ENCODE measurements at regions not wholly inside any gene's neighbourhood (a gene's known extent, or its start where the extent isn't known, plus 50 kb on each side); places are given as distances from the start of the nearest gene placed in this dataset.

- H3K4me2 ChIP-seq (ENCODE audit: low read depth, low read length, poor library complexity, severe bottlenecking): no peak overlapping the region
- H3K9ac ChIP-seq (ENCODE audit: low read depth, low read length, poor library complexity, severe bottlenecking): no peak overlapping the region
- no peaks in the 10 kb centered on the region for H4K20me1 ChIP-seq (ENCODE audit: insufficient read depth, low read length, poor library complexity, severe bottlenecking)
- H3K36me3 ChIP-seq (ENCODE audit: insufficient read depth, low read length): no peaks in the 10 kb centered on the region
- H3F3A ChIP-seq (ENCODE audit: low read depth): no peaks in the 10 kb centered on the region
- no peaks in the 10 kb centered on the region for H3K27me3 ChIP-seq (ENCODE audit: insufficient read depth, low read length, poor library complexity, severe bottlenecking)
- no peak overlapping the region for H3K4me3 ChIP-seq (ENCODE audit: low read length, poor library complexity, severe bottlenecking)
- no peaks in the 10 kb centered on the region for H3K9me2 ChIP-seq (replicated peaks; ENCODE audit: low read depth, low read length)
- H2AFZ ChIP-seq (ENCODE audit: low read length): no peak overlapping the region
- no peaks in the 10 kb centered on the region for H3K79me2 ChIP-seq (ENCODE audit: insufficient read depth, low read length)
- no peaks in the 10 kb centered on the region for H3K9me3 ChIP-seq (ENCODE audit: insufficient read depth, low read depth, low read length)
- no peak for TF ChIP-seq EZH2phosphoT487 (IDR thresholded peaks at IDR 0.05; ENCODE audit: borderline replicate concordance)
- TF ChIP-seq, protein P1, sequence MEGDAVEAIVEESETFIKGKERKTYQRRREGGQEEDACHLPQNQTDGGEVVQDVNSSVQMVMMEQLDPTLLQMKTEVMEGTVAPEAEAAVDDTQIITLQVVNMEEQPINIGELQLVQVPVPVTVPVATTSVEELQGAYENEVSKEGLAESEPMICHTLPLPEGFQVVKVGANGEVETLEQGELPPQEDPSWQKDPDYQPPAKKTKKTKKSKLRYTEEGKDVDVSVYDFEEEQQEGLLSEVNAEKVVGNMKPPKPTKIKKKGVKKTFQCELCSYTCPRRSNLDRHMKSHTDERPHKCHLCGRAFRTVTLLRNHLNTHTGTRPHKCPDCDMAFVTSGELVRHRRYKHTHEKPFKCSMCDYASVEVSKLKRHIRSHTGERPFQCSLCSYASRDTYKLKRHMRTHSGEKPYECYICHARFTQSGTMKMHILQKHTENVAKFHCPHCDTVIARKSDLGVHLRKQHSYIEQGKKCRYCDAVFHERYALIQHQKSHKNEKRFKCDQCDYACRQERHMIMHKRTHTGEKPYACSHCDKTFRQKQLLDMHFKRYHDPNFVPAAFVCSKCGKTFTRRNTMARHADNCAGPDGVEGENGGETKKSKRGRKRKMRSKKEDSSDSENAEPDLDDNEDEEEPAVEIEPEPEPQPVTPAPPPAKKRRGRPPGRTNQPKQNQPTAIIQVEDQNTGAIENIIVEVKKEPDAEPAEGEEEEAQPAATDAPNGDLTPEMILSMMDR (conservative IDR thresholded peaks at IDR 0.05; ENCODE audit: low read length): peak; percentile 87
- H3K4me1 ChIP-seq (ENCODE audit: insufficient read depth, low read length, poor library complexity, severe bottlenecking): no peaks in the 10 kb centered on the region
Measured at GRCh38 chr18:59070181-59070912, 69.3 kb upstream of the SEC11C start.

DNA sequence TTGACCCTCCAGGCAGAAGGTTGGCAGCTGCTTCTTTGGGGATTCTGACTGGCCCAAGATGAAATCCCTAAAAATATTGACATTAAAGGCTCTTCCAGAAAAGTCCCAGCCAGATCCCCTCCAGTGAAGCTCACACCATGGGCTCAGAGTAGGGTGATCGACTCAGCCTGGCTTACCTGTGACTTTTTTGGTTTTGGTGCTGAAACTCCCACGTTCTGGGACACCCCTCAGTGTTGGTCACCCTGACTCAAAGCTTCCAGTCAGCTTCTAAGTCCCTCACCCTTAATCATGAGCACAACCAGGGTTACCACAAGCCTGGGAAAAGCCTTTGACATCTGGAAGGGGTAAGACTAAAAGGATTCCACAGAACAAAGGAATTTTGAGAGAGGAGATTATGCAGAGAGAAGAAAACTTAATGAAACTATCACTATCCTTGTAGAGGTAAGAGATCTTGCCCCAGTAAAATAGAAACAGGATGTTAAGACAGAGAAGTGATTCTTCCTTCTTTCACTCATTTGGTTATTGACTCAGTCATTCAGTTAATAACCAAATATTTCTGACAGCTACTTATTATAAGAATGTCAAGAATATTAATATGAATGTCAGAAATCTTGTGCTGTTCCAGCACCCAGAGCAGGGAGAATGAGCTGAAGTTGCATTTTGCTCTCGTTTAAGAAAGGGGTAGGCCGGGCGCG, 66.8 kb upstream of the SEC11C start:
- Histone ChIP-seq H3K9ac (ENCODE audit: low read depth, low read length, poor library complexity, severe bottlenecking) (no peak overlapping the region), H3K79me2 (ENCODE audit: insufficient read depth, low read length) (no peaks in the 10 kb centered on the region), H3K9me2 (replicated peaks; ENCODE audit: low read depth, low read length) (no peaks in the 10 kb centered on the region), H3K36me3 (ENCODE audit: insufficient read depth, low read length) (no peaks in the 10 kb centered on the region), H3K27me3 (ENCODE audit: insufficient read depth, low read length, poor library complexity, severe bottlenecking) (no peaks in the 10 kb centered on the region), H3K4me1 (ENCODE audit: insufficient read depth, low read length, poor library complexity, severe bottlenecking) (no peaks in the 10 kb centered on the region), H3K4me2 (ENCODE audit: low read depth, low read length, poor library complexity, severe bottlenecking) (no peak overlapping the region), H2AFZ (ENCODE audit: low read length) (no peak overlapping the region), H4K20me1 (ENCODE audit: insufficient read depth, low read length, poor library complexity, severe bottlenecking) (no peaks in the 10 kb centered on the region), H3K4me3 (ENCODE audit: low read length, poor library complexity, severe bottlenecking) (no peak overlapping the region), H3K9me3 (ENCODE audit: insufficient read depth, low read depth, low read length) (no peaks in the 10 kb centered on the region), H3F3A (ENCODE audit: low read depth) (no peaks in the 10 kb centered on the region)
- TF ChIP-seq, protein P1 (conservative IDR thresholded peaks at IDR 0.05; ENCODE audit: low read length): no peak
- no peak for TF ChIP-seq EZH2phosphoT487 (IDR thresholded peaks at IDR 0.05; ENCODE audit: borderline replicate concordance)

DNA sequence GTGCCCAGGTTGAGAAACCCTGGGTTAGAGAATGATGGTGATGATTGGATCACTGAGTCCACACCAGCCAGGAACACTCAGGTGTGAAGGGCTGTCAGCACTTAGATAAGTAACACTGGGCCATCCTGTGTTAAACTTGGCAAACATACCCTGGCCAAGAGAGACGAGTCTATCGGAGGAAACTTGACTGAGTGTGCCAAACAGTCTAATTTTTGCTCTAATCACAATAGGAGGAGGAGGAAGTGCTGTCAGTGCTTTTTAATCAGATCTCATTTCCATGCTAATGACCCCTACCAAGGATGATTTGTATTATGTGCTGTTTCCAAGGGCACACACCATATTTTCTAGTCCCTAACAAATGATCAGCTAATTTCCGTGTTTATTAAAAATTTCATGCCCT, 63.8 kb upstream of the SEC11C start:
- H3K9me2 ChIP-seq (replicated peaks; ENCODE audit: low read depth, low read length): no peaks in the 10 kb centered on the region
- H3K9me3 ChIP-seq (ENCODE audit: insufficient read depth, low read depth, low read length): no peaks in the 10 kb centered on the region
- no peak overlapping the region for H3K4me2 ChIP-seq (ENCODE audit: low read depth, low read length, poor library complexity, severe bottlenecking)
- H3K9ac ChIP-seq (ENCODE audit: low read depth, low read length, poor library complexity, severe bottlenecking): no peak overlapping the region
- no peaks in the 10 kb centered on the region for H3F3A ChIP-seq (ENCODE audit: low read depth)
- no peaks in the 10 kb centered on the region for H4K20me1 ChIP-seq (ENCODE audit: insufficient read depth, low read length, poor library complexity, severe bottlenecking)
- H3K36me3 ChIP-seq (ENCODE audit: insufficient read depth, low read length): no peaks in the 10 kb centered on the region
- no peaks in the 10 kb centered on the region for H3K4me1 ChIP-seq (ENCODE audit: insufficient read depth, low read length, poor library complexity, severe bottlenecking)
- no peak for TF ChIP-seq EZH2phosphoT487 (IDR thresholded peaks at IDR 0.05; ENCODE audit: borderline replicate concordance)
- no peak overlapping the region for H2AFZ ChIP-seq (ENCODE audit: low read length)
- H3K4me3 ChIP-seq (ENCODE audit: low read length, poor library complexity, severe bottlenecking): no peak overlapping the region
- H3K79me2 ChIP-seq (ENCODE audit: insufficient read depth, low read length): no peaks in the 10 kb centered on the region
- no peaks in the 10 kb centered on the region for H3K27me3 ChIP-seq (ENCODE audit: insufficient read depth, low read length, poor library complexity, severe bottlenecking)

Data from Loucy (cell line).